Thyroid gland (tissue), 4 donors: ENCODE measurements at regions not wholly inside any gene's neighbourhood (a gene's known extent, or its start where the extent isn't known, plus 50 kb on each side); places are given as distances from the start of the nearest gene placed in this dataset.

ENCODE experiments used
- DNase-seq, 2 donors: peaks; one replicate each; pipeline ENCODE4 v3.0.0-alpha.2; 2019
- H3K27ac ChIP-seq, 3 donors: fragments of 200-600 bp; sonication (generic); 1 replicate in 2 of 3; 2 replicates in 1 of 3; pipeline ENCODE4 v1.5.1; 2016 to 2019; ENCODE audit warnings: mild to moderate bottlenecking in 1 of 3, moderate library complexity in 1 of 3
- H3K27me3 ChIP-seq: fragments of 200-600 bp; sonication (generic); one replicate; pipeline ENCODE4 v1.5.1; 2019
- H3K36me3 ChIP-seq, 2 donors: fragments of 200-600 bp; sonication (generic); one replicate each; pipeline ENCODE4 v1.5.1; 2016 to 2019
- H3K4me1 ChIP-seq, 2 donors: fragments of 200-600 bp; sonication (generic); one replicate each; pipeline ENCODE4 v1.5.1; 2017 to 2019
- H3K4me3 ChIP-seq, 3 donors: fragments of 200-600 bp; sonication (generic); replicated peaks in 1 of 3; 1 replicate in 2 of 3; 2 replicates in 1 of 3; pipeline ENCODE4 v1.5.1; 2016; ENCODE audit warnings: mild to moderate bottlenecking in 1 of 3
- H3K9me3 ChIP-seq: fragments of 200-600 bp; sonication (generic); one replicate; pipeline ENCODE4 v1.5.1; 2017
- CTCF ChIP-seq, 6 experiments: fragments of 200-600 bp in 3 of 6; fragments of 450-650 bp in 3 of 6; sonication (generic) in 3 of 6; IDR thresholded peaks; one replicate each; pipeline ENCODE4 v1.5.1; 2016 to 2019; ENCODE audit warnings: antibody characterized with exemption in 6 of 6, mild to moderate bottlenecking in 2 of 6, inconsistent platforms in 1 of 6, moderate library complexity in 1 of 6
- POLR2A ChIP-seq, 2 donors: fragments of 450-650 bp; IDR thresholded peaks; one replicate each; pipeline ENCODE4 v1.6.1; 2017; ENCODE audit warnings: antibody characterized with exemption in 2 of 2, mild to moderate bottlenecking in 2 of 2, moderate library complexity in 1 of 2
- WGBS, 2 donors: methylation state at CpG; one replicate each; pipeline ENCODE4 v1.1.5; 2017; 5-methylcytosine and 5-hydroxymethylcytosine counted together
- intact Hi-C: fragments of 100-400 bp; cut with DNase I; formaldehyde crosslinking; loops from one replicate; pipeline ENCODE4 v1.15.1; 2023

- intact Hi-C loops: no loop called here
- Histone ChIP-seq H3K4me1 (no peaks in the 10 kb centered on the region), H3K4me3 (no peak overlapping the region), H3K27me3 (no peaks in the 10 kb centered on the region), H3K27ac (no peak overlapping the region), H3K36me3 (no peaks in the 10 kb centered on the region), H3K9me3 (no peaks in the 10 kb centered on the region)
- no peak for DNase-seq
- no peak for TF ChIP-seq CTCF (IDR thresholded peaks at IDR 0.05)
- no peak for TF ChIP-seq POLR2A (IDR thresholded peaks at IDR 0.05)
- WGBS, 2 donors: 86 to 89% methylated on average over 9 of the region's 9 CpGs
Measured at GRCh38 chr16:73710526-73710925, 586.1 kb upstream of the PSMD7 start.

GRCh38 chr16:73707863-73708262 is 588.8 kb upstream of the PSMD7 start:
- TF ChIP-seq POLR2A (IDR thresholded peaks at IDR 0.05) (no peak), CTCF (IDR thresholded peaks at IDR 0.05) (no peak)
- 91 to 92% methylated on average over 3 of the region's 3 CpGs for WGBS, 2 donors
- intact Hi-C loops: no loop called here

GRCh38 chr16:73703891-73704290 is 592.7 kb upstream of the PSMD7 start:
- TF ChIP-seq POLR2A (IDR thresholded peaks at IDR 0.05) (no peak), CTCF (IDR thresholded peaks at IDR 0.05) (no peak)
- 92% methylated on average over 6 of the region's 6 CpGs for WGBS, 2 donors
- Histone ChIP-seq H3K4me3 (no peak overlapping the region), H3K27ac (no peak overlapping the region), H3K27me3 (no peaks in the 10 kb centered on the region), H3K36me3 (no peaks in the 10 kb centered on the region), H3K9me3 (no peaks in the 10 kb centered on the region), H3K4me1 (no peaks in the 10 kb centered on the region)
- DNase-seq: no peak
- intact Hi-C loops: no loop called here

More at GRCh38 chr16:73707863-73708262, 588.8 kb upstream of the PSMD7 start:
- Histone ChIP-seq H3K9me3 (no peaks in the 10 kb centered on the region), H3K4me1 (no peaks in the 10 kb centered on the region), H3K36me3 (no peaks in the 10 kb centered on the region), H3K27ac (no peak overlapping the region), H3K4me3 (no peak overlapping the region), H3K27me3 (no peaks in the 10 kb centered on the region)
- no peak for DNase-seq

- Histone ChIP-seq H3K27ac (no peak overlapping the region), H3K9me3 (no peaks in the 10 kb centered on the region), H3K4me1 (no peaks in the 10 kb centered on the region), H3K27me3 (no peaks in the 10 kb centered on the region), H3K4me3 (no peak overlapping the region), H3K36me3 (no peaks in the 10 kb centered on the region)
- no peak for DNase-seq
- intact Hi-C loops: no loop called here
- TF ChIP-seq POLR2A (IDR thresholded peaks at IDR 0.05) (no peak), CTCF (IDR thresholded peaks at IDR 0.05) (no peak)
Measured at GRCh38 chr16:73697336-73697735, 599.3 kb upstream of the PSMD7 start.

- WGBS, 2 donors: 24 to 25% methylated on average over 3 of the region's 3 CpGs
- Histone ChIP-seq H3K36me3 (no peaks in the 10 kb centered on the region), H3K9me3 (no peaks in the 10 kb centered on the region), H3K27ac (no peak overlapping the region), H3K4me3 (no peak overlapping the region), H3K4me1 (no peaks in the 10 kb centered on the region), H3K27me3 (no peaks in the 10 kb centered on the region)
- TF ChIP-seq CTCF (IDR thresholded peaks at IDR 0.05): no peak
- no peak for TF ChIP-seq POLR2A (IDR thresholded peaks at IDR 0.05)
- intact Hi-C loops: no loop called here
- no peak for DNase-seq
Measured at GRCh38 chr16:73692861-73693260, 603.8 kb upstream of the PSMD7 start.
